Common myeloid progenitor, CD34-positive (primary cell): ENCODE measurements at regions not wholly inside any gene's neighbourhood (a gene's known extent, or its start where the extent isn't known, plus 50 kb on each side); places are given as distances from the start of the nearest gene placed in this dataset.

Source experiments
- CTCF ChIA-PET: fragments of 350-600 bp; sonication (Branson Sonifier 250); formaldehyde crosslinking; loops from one replicate; lab custom pipeline; 2021; ENCODE audit warnings: antibody characterized with exemption; lab: Charles Lee
- POLR2A ChIA-PET: fragments of 350-600 bp; sonication (Branson Sonifier 250); formaldehyde crosslinking; loops from one replicate; lab custom pipeline; 2021; ENCODE audit warnings: antibody characterized with exemption; lab: Charles Lee
- DNase-seq, 3 donors: peaks; one replicate each; pipeline versions ENCODE4 v3.0.0 to v3.0.0-alpha.2; 2013
- H3K27ac ChIP-seq, 2 experiments: 1 replicate in 1 of 2; 2 replicates in 1 of 2; pipeline ENCODE4 v1.7.0; 2013; ENCODE audit warnings: inconsistent platforms in 2 of 2, low read length in 2 of 2, mild to moderate bottlenecking in 2 of 2, low read depth in 1 of 2, moderate library complexity in 1 of 2; ENCODE audit not compliant: severe bottlenecking in 2 of 2, insufficient read depth in 1 of 2, poor library complexity in 1 of 2
- H3K27me3 ChIP-seq, 5 experiments: replicated peaks in 2 of 5; 1 replicate in 3 of 5; 2 replicates in 2 of 5; pipeline versions ENCODE4 v1.6.1 to v1.7.0; 2013; ENCODE audit warnings: low read length in 4 of 5, mild to moderate bottlenecking in 2 of 5, moderate library complexity in 2 of 5, inconsistent platforms in 1 of 5; ENCODE audit not compliant: insufficient read depth in 5 of 5, control insufficient read depth in 4 of 5
- H3K36me3 ChIP-seq, 4 experiments: 1 replicate in 2 of 4; 2 replicates in 2 of 4; pipeline versions ENCODE4 v1.6.1 to v1.7.0; 2013; ENCODE audit warnings: low read length in 3 of 4, control low read depth in 1 of 4, mild to moderate bottlenecking in 1 of 4; ENCODE audit not compliant: control insufficient read depth in 4 of 4, insufficient read depth in 4 of 4
- H3K4me1 ChIP-seq, 4 experiments: 1 replicate in 3 of 4; 2 replicates in 1 of 4; pipeline versions ENCODE4 v1.6.1 to v1.7.1; 2013; ENCODE audit warnings: low read length in 3 of 4, mild to moderate bottlenecking in 3 of 4, control low read depth in 1 of 4, inconsistent platforms in 1 of 4, moderate library complexity in 1 of 4; ENCODE audit not compliant: control insufficient read depth in 4 of 4, insufficient read depth in 4 of 4; ENCODE audit errors: control extremely low read depth in 1 of 4
- H3K4me3 ChIP-seq, 7 experiments: 1 replicate in 4 of 7; 2 replicates in 3 of 7; pipeline versions ENCODE4 v1.5.1 to v1.7.0; 2013; ENCODE audit warnings: mild to moderate bottlenecking in 7 of 7, low read length in 6 of 7, moderate library complexity in 6 of 7, inconsistent platforms in 2 of 7, low read depth in 2 of 7, control low read depth in 1 of 7; ENCODE audit not compliant: insufficient read depth in 4 of 7, control insufficient read depth in 1 of 7; ENCODE audit errors: extremely low read depth in 1 of 7
- H3K9me3 ChIP-seq, 5 experiments: 1 replicate in 4 of 5; 2 replicates in 1 of 5; pipeline versions ENCODE4 v1.6.1 to v1.7.1; 2013; ENCODE audit warnings: low read length in 4 of 5, mild to moderate bottlenecking in 2 of 5, inconsistent platforms in 1 of 5, low read depth in 1 of 5, moderate library complexity in 1 of 5; ENCODE audit not compliant: control insufficient read depth in 4 of 5, insufficient read depth in 2 of 5; ENCODE audit errors: control extremely low read depth in 1 of 5
- WGBS: methylation state at CpG from one replicate; pipeline ENCODE4 v1.1.5; 2013; ENCODE audit not compliant: insufficient coverage; 5-methylcytosine and 5-hydroxymethylcytosine counted together

- no CpG with 5 or more reads among the region's 2 CpGs for WGBS
- H3K9me3 ChIP-seq: no peaks in the 10 kb centered on the region
- H3K4me3 ChIP-seq: no peak overlapping the region
- POLR2A ChIA-PET: no interaction called here
- DNase-seq: no peak
- CTCF ChIA-PET: no interaction called here
- no peaks in the 10 kb centered on the region for H3K36me3 ChIP-seq
- no peaks in the 10 kb centered on the region for H3K4me1 ChIP-seq
- H3K27ac ChIP-seq: no peak overlapping the region
- peaks cover 0 to 9% (median 0%) of the 10 kb centered on the region in 5 experiments for H3K27me3 ChIP-seq
Measured at GRCh38 chr15:98405013-98405412, 243.3 kb upstream of the IGF1R start.

DNA sequence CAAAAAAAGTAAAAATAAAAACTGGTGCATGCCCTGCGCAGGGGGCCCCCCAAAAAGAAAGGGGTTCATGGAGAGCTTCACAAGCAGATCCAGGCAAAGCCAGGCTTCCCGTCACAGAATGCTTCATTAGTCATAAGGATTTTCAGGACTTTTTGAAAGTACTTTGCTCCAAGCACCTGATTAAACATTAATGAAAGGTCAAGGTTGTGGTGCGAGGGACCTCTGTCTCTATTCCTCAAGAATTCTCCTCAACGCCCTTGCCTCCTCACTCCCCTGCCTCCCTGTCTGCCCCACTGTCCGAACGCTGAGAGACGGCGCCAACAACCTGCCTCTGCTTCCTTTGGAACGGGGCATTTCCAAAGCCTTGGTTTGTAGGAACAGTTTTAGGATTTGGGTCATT, 240.1 kb upstream of the IGF1R start:
- whole genome bisulfite sequencing: 96% methylated on average over 7 of the region's 9 CpGs
- Histone ChIP-seq H3K27ac (no peak overlapping the region), H3K27me3 (peaks cover 0 to 6% (median 2%) of the 10 kb centered on the region in 5 experiments), H3K9me3 (peaks cover 0 to 3% (median 0%) of the 10 kb centered on the region in 5 experiments), H3K4me3 (no peak overlapping the region), H3K36me3 (no peaks in the 10 kb centered on the region), H3K4me1 (no peaks in the 10 kb centered on the region)
- ChIA-PET CTCF (no interaction called here), POLR2A (no interaction called here)
- DNase-seq: no peak

DNA sequence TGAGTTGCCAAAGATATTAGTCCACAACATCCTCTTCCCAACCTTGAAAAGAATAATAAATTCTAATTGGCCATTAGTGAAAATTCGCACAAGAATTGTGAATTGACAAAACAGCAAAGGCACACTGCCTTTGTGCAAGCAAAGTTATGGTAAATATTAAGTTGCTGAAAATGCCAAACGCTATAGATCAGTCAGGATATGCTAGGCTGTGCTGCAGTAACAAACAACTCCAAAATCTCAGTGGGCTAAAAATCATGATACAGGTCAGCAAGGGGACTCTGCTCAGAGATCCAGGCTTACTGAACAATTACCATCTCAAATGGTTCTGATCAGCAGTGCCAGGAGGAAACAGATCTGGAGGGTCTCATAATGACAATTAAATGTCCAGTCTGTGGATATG, 238.0 kb upstream of the IGF1R start:
- 95% methylated on average over 2 of the region's 2 CpGs for WGBS
- peaks cover 0 to 8% (median 2%) of the 10 kb centered on the region in 5 experiments for H3K27me3 ChIP-seq
- no peak for DNase-seq
- H3K4me3 ChIP-seq: no peak overlapping the region
- ChIA-PET POLR2A (no interaction called here), CTCF (no interaction called here)
- no peak overlapping the region for H3K27ac ChIP-seq
- no peaks in the 10 kb centered on the region for H3K4me1 ChIP-seq
- H3K9me3 ChIP-seq: peaks cover 0 to 3% (median 0%) of the 10 kb centered on the region in 5 experiments
- H3K36me3 ChIP-seq: no peaks in the 10 kb centered on the region

DNA sequence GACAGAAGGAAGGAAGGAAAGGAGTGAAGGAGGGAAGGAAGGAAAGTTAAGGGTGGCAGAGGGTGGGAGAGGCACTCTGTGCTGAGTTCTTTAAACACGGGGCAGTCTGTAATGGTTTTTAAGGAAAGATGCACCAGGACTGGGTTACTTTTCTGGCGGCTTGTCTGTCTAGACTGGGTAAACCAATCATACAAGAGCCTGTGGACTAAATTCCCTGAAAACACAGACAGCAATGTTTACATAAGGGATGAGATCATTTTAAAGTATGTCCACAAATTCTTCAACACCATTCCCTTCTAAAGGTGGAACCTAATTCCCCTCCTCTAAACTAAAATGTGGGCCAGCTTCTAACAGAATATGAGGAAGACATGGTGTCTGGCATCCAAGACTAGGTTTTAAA, 235.5 kb upstream of the IGF1R start:
- no peak for DNase-seq
- no peaks in the 10 kb centered on the region for H3K36me3 ChIP-seq
- POLR2A ChIA-PET: interaction anchor here (0.7 kb wide), 1 partner anchor 15 kb away, joined by 3 read pairs; no protein-coding TSS in a partner anchor
- peaks cover 0 to 3% (median 0%) of the 10 kb centered on the region in 5 experiments for H3K9me3 ChIP-seq
- WGBS: 100% methylated on average over 1 of the region's 2 CpGs
- H3K27ac ChIP-seq: no peak overlapping the region
- CTCF ChIA-PET: interaction anchor here (1.1 to 1.5 kb wide), 2 partner anchors 14 to 15 kb away, joined by 3 read pairs; no protein-coding TSS in a partner anchor
- H3K4me1 ChIP-seq: no peaks in the 10 kb centered on the region
- peaks cover 2 to 8% (median 5%) of the 10 kb centered on the region in 5 experiments for H3K27me3 ChIP-seq
- H3K4me3 ChIP-seq: no peak overlapping the region

- peaks cover 0 to 3% (median 0%) of the 10 kb centered on the region in 5 experiments for H3K9me3 ChIP-seq
- H3K36me3 ChIP-seq: no peaks in the 10 kb centered on the region
- DNase-seq: no peak
- 95% methylated on average over 13 of the region's 13 CpGs for WGBS
- CTCF ChIA-PET: interaction anchor here (1.1 kb wide), 1 partner anchor 14 kb away, joined by 3 read pairs; no protein-coding TSS in a partner anchor
- H3K27ac ChIP-seq: no peak overlapping the region
- peaks cover 2 to 16% (median 7%) of the 10 kb centered on the region in 5 experiments for H3K27me3 ChIP-seq
- no peak overlapping the region for H3K4me3 ChIP-seq
- H3K4me1 ChIP-seq: no peaks in the 10 kb centered on the region
- POLR2A ChIA-PET: no interaction called here
Measured at GRCh38 chr15:98413933-98414546, 234.3 kb upstream of the IGF1R start.

DNA sequence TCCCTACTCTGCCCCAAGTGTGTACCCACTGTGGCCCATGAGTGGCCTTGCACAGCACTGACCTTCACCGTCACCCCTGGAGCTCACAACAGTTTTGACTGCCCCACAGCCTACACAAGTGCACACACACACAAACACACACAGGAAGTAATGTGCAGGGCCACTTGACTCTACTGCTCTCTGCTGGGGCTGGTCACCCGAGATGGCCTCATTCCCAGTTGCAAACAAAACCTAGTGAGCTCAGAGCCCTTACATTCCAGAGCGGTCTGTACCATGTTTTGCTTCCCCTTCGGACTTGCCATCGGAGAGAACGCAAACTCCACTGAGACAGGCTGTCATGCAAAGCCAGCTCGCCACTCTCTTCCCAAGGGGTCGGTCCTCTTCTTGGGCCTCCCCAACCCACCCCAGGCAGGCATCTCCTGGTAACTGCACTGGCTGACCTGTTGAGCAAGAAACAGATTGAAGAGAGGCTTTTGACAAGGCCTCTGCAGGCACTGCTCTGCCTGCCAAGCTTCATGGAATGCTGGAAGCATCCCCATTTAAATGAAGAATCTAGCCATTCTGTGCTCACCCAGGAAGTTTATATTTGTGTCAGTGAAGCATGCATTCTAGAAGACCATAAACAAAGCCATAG, 232.0 kb upstream of the IGF1R start:
- CTCF ChIA-PET: interaction anchor here (0.6 to 1.0 kb wide), 2 partner anchors 105 to 139 kb away, joined by 3 to 6 read pairs; no protein-coding TSS in a partner anchor
- Histone ChIP-seq H3K4me3 (no peak overlapping the region), H3K27me3 (peaks cover 2 to 38% (median 16%) of the 10 kb centered on the region in 5 experiments), H3K9me3 (no peaks in the 10 kb centered on the region), H3K27ac (no peak overlapping the region), H3K4me1 (peaks cover 0 to 10% (median 4%) of the 10 kb centered on the region in 4 experiments), H3K36me3 (no peaks in the 10 kb centered on the region)
- no peak for DNase-seq
- WGBS: 92% methylated on average over 7 of the region's 8 CpGs
- POLR2A ChIA-PET: no interaction called here

DNA sequence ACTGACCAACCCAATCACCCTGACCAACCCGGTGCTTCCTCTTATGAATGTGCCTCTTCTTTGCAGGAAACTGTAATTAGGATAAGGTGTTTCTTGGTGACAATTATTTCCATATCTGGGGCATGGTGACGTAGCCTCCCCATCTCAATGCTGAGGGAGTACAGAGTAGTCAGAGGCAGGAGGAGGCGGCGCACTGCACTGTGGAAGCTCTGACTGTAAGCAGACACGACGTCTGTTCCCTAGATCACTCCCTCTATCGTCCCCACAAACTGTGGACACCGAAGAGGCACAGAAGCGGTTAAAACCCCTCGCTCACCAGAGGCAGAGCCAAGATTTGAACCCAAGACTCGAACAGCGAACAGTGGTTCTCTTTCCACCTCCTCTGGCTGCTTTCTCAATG, 231.0 kb upstream of the IGF1R start:
- Histone ChIP-seq H3K36me3 (no peaks in the 10 kb centered on the region), H3K27ac (no peak overlapping the region), H3K4me3 (no peak overlapping the region), H3K4me1 (peaks cover 0 to 17% (median 11%) of the 10 kb centered on the region in 4 experiments), H3K9me3 (no peaks in the 10 kb centered on the region), H3K27me3 (peaks cover 2 to 48% (median 18%) of the 10 kb centered on the region in 5 experiments)
- no peak for DNase-seq
- CTCF ChIA-PET: interaction anchor here (1.5 kb wide), 1 partner anchor 10 kb away, joined by 6 read pairs; no protein-coding TSS in a partner anchor
- 94% methylated on average over 9 of the region's 12 CpGs for WGBS
- POLR2A ChIA-PET: no interaction called here
